ENCODE measurements at regions not wholly inside any gene's neighbourhood (a gene's known extent, or its start where the extent isn't known, plus 50 kb on each side); places are given as distances from the start of the nearest gene placed in this dataset.

- no peak overlapping the region for H3K4me3 ChIP-seq (ENCODE audit: low read depth in 1 of 2, low read length in 2 of 2)
- H3K4me1 ChIP-seq (ENCODE audit: control insufficient read depth in 1 of 2, insufficient read depth in 2 of 2, low read length in 2 of 2) = peaks cover 0 to 4% of the 10 kb centered on the region in 2 donors
- no peaks in the 10 kb centered on the region for H3K27me3 ChIP-seq (ENCODE audit: low read depth, low read length)
- H3K36me3 ChIP-seq (ENCODE audit: control insufficient read depth in 1 of 2, insufficient read depth in 2 of 2, low read length in 2 of 2) = no peaks in the 10 kb centered on the region
- no peaks in the 10 kb centered on the region for H3K9me3 ChIP-seq (ENCODE audit: control insufficient read depth in 1 of 2, low read length in 2 of 2)
- no peak overlapping the region for H3K27ac ChIP-seq (ENCODE audit: low read length)
Measured at GRCh38 chr6:92043777-92044176, 1375.6 kb downstream of the EPHA7 start.

- Histone ChIP-seq H3K4me3 (ENCODE audit: low read depth in 1 of 2, low read length in 2 of 2) (no peak overlapping the region), H3K36me3 (ENCODE audit: control insufficient read depth in 1 of 2, insufficient read depth in 2 of 2, low read length in 2 of 2) (no peaks in the 10 kb centered on the region), H3K4me1 (ENCODE audit: control insufficient read depth in 1 of 2, insufficient read depth in 2 of 2, low read length in 2 of 2) (no peaks in the 10 kb centered on the region), H3K27me3 (ENCODE audit: low read depth, low read length) (no peaks in the 10 kb centered on the region), H3K9me3 (ENCODE audit: control insufficient read depth in 1 of 2, low read length in 2 of 2) (no peaks in the 10 kb centered on the region), H3K27ac (ENCODE audit: low read length) (no peak overlapping the region)
Measured at GRCh38 chr6:92026878-92027277, 1392.5 kb downstream of the EPHA7 start.

GRCh38 chr6:92024881-92025280, 1394.5 kb downstream of the EPHA7 start:
- no peaks in the 10 kb centered on the region for H3K9me3 ChIP-seq (ENCODE audit: control insufficient read depth in 1 of 2, low read length in 2 of 2)
- no peaks in the 10 kb centered on the region for H3K36me3 ChIP-seq (ENCODE audit: control insufficient read depth in 1 of 2, insufficient read depth in 2 of 2, low read length in 2 of 2)
- no peak overlapping the region for H3K4me3 ChIP-seq (ENCODE audit: low read depth in 1 of 2, low read length in 2 of 2)
- no peak overlapping the region for H3K27ac ChIP-seq (ENCODE audit: low read length)
- no peaks in the 10 kb centered on the region for H3K4me1 ChIP-seq (ENCODE audit: control insufficient read depth in 1 of 2, insufficient read depth in 2 of 2, low read length in 2 of 2)
- H3K27me3 ChIP-seq (ENCODE audit: low read depth, low read length) = no peaks in the 10 kb centered on the region

- Histone ChIP-seq H3K4me1 (ENCODE audit: control insufficient read depth in 1 of 2, insufficient read depth in 2 of 2, low read length in 2 of 2) (no peaks in the 10 kb centered on the region), H3K27me3 (ENCODE audit: low read depth, low read length) (no peaks in the 10 kb centered on the region), H3K4me3 (ENCODE audit: low read depth in 1 of 2, low read length in 2 of 2) (no peak overlapping the region), H3K27ac (ENCODE audit: low read length) (no peak overlapping the region), H3K9me3 (ENCODE audit: control insufficient read depth in 1 of 2, low read length in 2 of 2) (no peaks in the 10 kb centered on the region), H3K36me3 (ENCODE audit: control insufficient read depth in 1 of 2, insufficient read depth in 2 of 2, low read length in 2 of 2) (no peaks in the 10 kb centered on the region)
Measured at GRCh38 chr6:92024110-92024509, 1395.2 kb downstream of the EPHA7 start.

GRCh38 chr6:92023410-92023966, 1395.9 kb downstream of the EPHA7 start:
- Histone ChIP-seq H3K36me3 (ENCODE audit: control insufficient read depth in 1 of 2, insufficient read depth in 2 of 2, low read length in 2 of 2) (no peaks in the 10 kb centered on the region), H3K4me1 (ENCODE audit: control insufficient read depth in 1 of 2, insufficient read depth in 2 of 2, low read length in 2 of 2) (no peaks in the 10 kb centered on the region), H3K4me3 (ENCODE audit: low read depth in 1 of 2, low read length in 2 of 2) (no peak overlapping the region), H3K27ac (ENCODE audit: low read length) (no peak overlapping the region), H3K9me3 (ENCODE audit: control insufficient read depth in 1 of 2, low read length in 2 of 2) (no peaks in the 10 kb centered on the region), H3K27me3 (ENCODE audit: low read depth, low read length) (no peaks in the 10 kb centered on the region)

GRCh38 chr6:92011681-92012245, 1407.6 kb downstream of the EPHA7 start:
- Histone ChIP-seq H3K27me3 (ENCODE audit: low read depth, low read length) (no peaks in the 10 kb centered on the region), H3K36me3 (ENCODE audit: control insufficient read depth in 1 of 2, insufficient read depth in 2 of 2, low read length in 2 of 2) (no peaks in the 10 kb centered on the region), H3K9me3 (ENCODE audit: control insufficient read depth in 1 of 2, low read length in 2 of 2) (peaks cover 0 to 11% of the 10 kb centered on the region in 2 donors)

GRCh38 chr6:92008757-92009502, 1410.4 kb downstream of the EPHA7 start:
- H3K4me3 ChIP-seq (ENCODE audit: low read depth in 1 of 2, low read length in 2 of 2) = no peak overlapping the region
- H3K27ac ChIP-seq (ENCODE audit: low read length) = no peak overlapping the region
- no peaks in the 10 kb centered on the region for H3K36me3 ChIP-seq (ENCODE audit: control insufficient read depth in 1 of 2, insufficient read depth in 2 of 2, low read length in 2 of 2)
- no peaks in the 10 kb centered on the region for H3K4me1 ChIP-seq (ENCODE audit: control insufficient read depth in 1 of 2, insufficient read depth in 2 of 2, low read length in 2 of 2)
- H3K27me3 ChIP-seq (ENCODE audit: low read depth, low read length) = no peaks in the 10 kb centered on the region
- peaks cover 0 to 10% of the 10 kb centered on the region in 2 donors for H3K9me3 ChIP-seq (ENCODE audit: control insufficient read depth in 1 of 2, low read length in 2 of 2)

More at GRCh38 chr6:92011681-92012245, 1407.6 kb downstream of the EPHA7 start:
- no peak overlapping the region for H3K4me3 ChIP-seq (ENCODE audit: low read depth in 1 of 2, low read length in 2 of 2)
- H3K4me1 ChIP-seq (ENCODE audit: control insufficient read depth in 1 of 2, insufficient read depth in 2 of 2, low read length in 2 of 2) = no peaks in the 10 kb centered on the region
- no peak overlapping the region for H3K27ac ChIP-seq (ENCODE audit: low read length)

- no peak overlapping the region for H3K4me3 ChIP-seq (ENCODE audit: low read depth in 1 of 2, low read length in 2 of 2)
- no peaks in the 10 kb centered on the region for H3K36me3 ChIP-seq (ENCODE audit: control insufficient read depth in 1 of 2, insufficient read depth in 2 of 2, low read length in 2 of 2)
- H3K9me3 ChIP-seq (ENCODE audit: control insufficient read depth in 1 of 2, low read length in 2 of 2) = no peaks in the 10 kb centered on the region
- H3K27me3 ChIP-seq (ENCODE audit: low read depth, low read length) = no peaks in the 10 kb centered on the region
- no peaks in the 10 kb centered on the region for H3K4me1 ChIP-seq (ENCODE audit: control insufficient read depth in 1 of 2, insufficient read depth in 2 of 2, low read length in 2 of 2)
- no peak overlapping the region for H3K27ac ChIP-seq (ENCODE audit: low read length)
Measured at GRCh38 chr6:92000112-92000511, 1413.2 kb upstream of the MAP3K7 start.

GRCh38 chr6:91994787-91995186, 1407.9 kb upstream of the MAP3K7 start:
- Histone ChIP-seq H3K27ac (ENCODE audit: low read length) (no peak overlapping the region), H3K4me1 (ENCODE audit: control insufficient read depth in 1 of 2, insufficient read depth in 2 of 2, low read length in 2 of 2) (no peaks in the 10 kb centered on the region), H3K27me3 (ENCODE audit: low read depth, low read length) (no peaks in the 10 kb centered on the region), H3K4me3 (ENCODE audit: low read depth in 1 of 2, low read length in 2 of 2) (no peak overlapping the region), H3K9me3 (ENCODE audit: control insufficient read depth in 1 of 2, low read length in 2 of 2) (no peaks in the 10 kb centered on the region), H3K36me3 (ENCODE audit: control insufficient read depth in 1 of 2, insufficient read depth in 2 of 2, low read length in 2 of 2) (no peaks in the 10 kb centered on the region)

- Histone ChIP-seq H3K4me3 (ENCODE audit: low read depth in 1 of 2, low read length in 2 of 2) (no peak overlapping the region), H3K27ac (ENCODE audit: low read length) (no peak overlapping the region), H3K4me1 (ENCODE audit: control insufficient read depth in 1 of 2, insufficient read depth in 2 of 2, low read length in 2 of 2) (no peaks in the 10 kb centered on the region), H3K36me3 (ENCODE audit: control insufficient read depth in 1 of 2, insufficient read depth in 2 of 2, low read length in 2 of 2) (no peaks in the 10 kb centered on the region), H3K27me3 (ENCODE audit: low read depth, low read length) (no peaks in the 10 kb centered on the region), H3K9me3 (ENCODE audit: control insufficient read depth in 1 of 2, low read length in 2 of 2) (no peaks in the 10 kb centered on the region)
Measured at GRCh38 chr6:91982559-91982958, 1395.7 kb upstream of the MAP3K7 start.

GRCh38 chr6:91976797-91977196, 1389.9 kb upstream of the MAP3K7 start:
- H3K27ac ChIP-seq (ENCODE audit: low read length) = no peak overlapping the region
- no peaks in the 10 kb centered on the region for H3K27me3 ChIP-seq (ENCODE audit: low read depth, low read length)
- H3K4me3 ChIP-seq (ENCODE audit: low read depth in 1 of 2, low read length in 2 of 2) = no peak overlapping the region
- no peaks in the 10 kb centered on the region for H3K4me1 ChIP-seq (ENCODE audit: control insufficient read depth in 1 of 2, insufficient read depth in 2 of 2, low read length in 2 of 2)
- H3K36me3 ChIP-seq (ENCODE audit: control insufficient read depth in 1 of 2, insufficient read depth in 2 of 2, low read length in 2 of 2) = no peaks in the 10 kb centered on the region
- H3K9me3 ChIP-seq (ENCODE audit: control insufficient read depth in 1 of 2, low read length in 2 of 2) = no peaks in the 10 kb centered on the region

All from muscle layer of duodenum (tissue), 2 donors.